ENCODE measurements at regions not wholly inside any gene's neighbourhood (a gene's known extent, or its start where the extent isn't known, plus 50 kb on each side); places are given as distances from the start of the nearest gene placed in this dataset.
A peak's percentile ranks its signal among the peaks of the same experiment; 100 is the strongest.

GRCh38 chr18:25604196-25604893 is 252.4 kb upstream of the ZNF521 start:
- in situ Hi-C loops (cut with MboI; ENCODE audit: low pct_unique_long_range_greater_than_20kb in 2 of 9, low sequenced_read_pairs in 9 of 9, unreplicated experiment in 9 of 9) = no loop called here

GRCh38 chr18:25599443-25599842 is 247.5 kb upstream of the ZNF521 start:
- in situ Hi-C loops (cut with MboI; ENCODE audit: low pct_unique_long_range_greater_than_20kb in 2 of 9, low sequenced_read_pairs in 9 of 9, unreplicated experiment in 9 of 9) = no loop called here
- no peak for ATAC-seq (replicated peaks in 6 of 8)
- no peak overlapping the region for H3K4me3 ChIP-seq
- no peak overlapping the region for H3K27ac ChIP-seq
- peaks cover 4 to 19% of the 10 kb centered on the region in 2 donors for H3K4me1 ChIP-seq (replicated peaks in 1 of 2)

More at GRCh38 chr18:25604196-25604893, 252.4 kb upstream of the ZNF521 start:
- WGBS, 10 experiments = 25 to 88% (median 67%) methylated on average over 1 to 5 of the region's 8 CpGs; no CpG with 5 or more reads in 2 of the 10 experiments
- Histone ChIP-seq H3K4me3 (no peak overlapping the region), H3K27ac (no peak overlapping the region), H3K4me1 (replicated peaks in 1 of 2) (peaks cover 14 to 26% of the 10 kb centered on the region in 2 donors)
- peak in 1 of 8 experiments; percentile 11 for ATAC-seq (replicated peaks in 6 of 8)

- H3K4me1 ChIP-seq (replicated peaks in 1 of 2) = peaks cover 0 to 19% of the 10 kb centered on the region in 2 donors
- no peak overlapping the region for H3K27ac ChIP-seq
- no peak for ATAC-seq (replicated peaks in 6 of 8)
- in situ Hi-C loops (cut with MboI; ENCODE audit: low pct_unique_long_range_greater_than_20kb in 2 of 9, low sequenced_read_pairs in 9 of 9, unreplicated experiment in 9 of 9) = no loop called here
- H3K4me3 ChIP-seq = no peak overlapping the region
- WGBS, 10 experiments = 25 to 100% (median 65%) methylated on average over 1 to 8 of the region's 9 CpGs; no CpG with 5 or more reads in 2 of the 10 experiments
Observed at GRCh38 chr18:25597476-25597875, 245.5 kb upstream of the ZNF521 start.

- in situ Hi-C loops (cut with MboI; ENCODE audit: low pct_unique_long_range_greater_than_20kb in 2 of 9, low sequenced_read_pairs in 9 of 9, unreplicated experiment in 9 of 9) = no loop called here
- WGBS, 10 experiments = 0 to 100% (median 85%) methylated on average over 1 to 7 of the region's 7 CpGs
- no peak for ATAC-seq (replicated peaks in 6 of 8)
- Histone ChIP-seq H3K4me1 (replicated peaks in 1 of 2) (peaks cover 0 to 15% of the 10 kb centered on the region in 2 donors), H3K27ac (no peak overlapping the region), H3K4me3 (no peak overlapping the region)
Observed at GRCh38 chr18:25595274-25596060, 243.5 kb upstream of the ZNF521 start.

- Histone ChIP-seq H3K4me3 (no peak overlapping the region), H3K27ac (no peak overlapping the region), H3K4me1 (replicated peaks in 1 of 2) (peaks cover 0 to 8% of the 10 kb centered on the region in 2 donors)
- WGBS, 10 experiments = 90 to 100% (median 100%) methylated on average over 1 of the region's 1 CpG; no CpG with 5 or more reads in 2 of the 10 experiments
- in situ Hi-C loops (cut with MboI; ENCODE audit: low pct_unique_long_range_greater_than_20kb in 2 of 9, low sequenced_read_pairs in 9 of 9, unreplicated experiment in 9 of 9) = no loop called here
- ATAC-seq (replicated peaks in 6 of 8) = no peak
Observed at GRCh38 chr18:25594351-25594750, 242.4 kb upstream of the ZNF521 start.

- no peak for ATAC-seq (replicated peaks in 6 of 8)
- in situ Hi-C loops (cut with MboI; ENCODE audit: low pct_unique_long_range_greater_than_20kb in 2 of 9, low sequenced_read_pairs in 9 of 9, unreplicated experiment in 9 of 9) = no loop called here
- H3K27ac ChIP-seq = no peak overlapping the region
- no peak overlapping the region for H3K4me3 ChIP-seq
- peaks cover 0 to 8% of the 10 kb centered on the region in 2 donors for H3K4me1 ChIP-seq (replicated peaks in 1 of 2)
- 0 to 90% (median 70%) methylated on average over 1 to 2 of the region's 2 CpGs; no CpG with 5 or more reads in 1 of the 10 experiments for WGBS, 10 experiments
Observed at GRCh38 chr18:25592804-25593360, 240.9 kb upstream of the ZNF521 start.

GRCh38 chr18:25590456-25590855 is 238.5 kb upstream of the ZNF521 start:
- Histone ChIP-seq H3K4me3 (no peak overlapping the region), H3K4me1 (replicated peaks in 1 of 2) (no peaks in the 10 kb centered on the region), H3K27ac (no peak overlapping the region)
- in situ Hi-C loops (cut with MboI; ENCODE audit: low pct_unique_long_range_greater_than_20kb in 2 of 9, low sequenced_read_pairs in 9 of 9, unreplicated experiment in 9 of 9) = no loop called here
- 28 to 100% (median 78%) methylated on average over 2 to 8 of the region's 8 CpGs for WGBS, 10 experiments
- ATAC-seq (replicated peaks in 6 of 8) = no peak

- H3K4me1 ChIP-seq (replicated peaks in 1 of 2) = no peaks in the 10 kb centered on the region
- in situ Hi-C loops (cut with MboI; ENCODE audit: low pct_unique_long_range_greater_than_20kb in 2 of 9, low sequenced_read_pairs in 9 of 9, unreplicated experiment in 9 of 9) = no loop called here
- H3K27ac ChIP-seq = no peak overlapping the region
- ATAC-seq (replicated peaks in 6 of 8) = no peak
- 22 to 100% (median 80%) methylated on average over 1 to 5 of the region's 5 CpGs for WGBS, 10 experiments
- H3K4me3 ChIP-seq = no peak overlapping the region
Observed at GRCh38 chr18:25587545-25587944, 235.6 kb upstream of the ZNF521 start.

- Histone ChIP-seq H3K4me3 (no peak overlapping the region), H3K27ac (no peak overlapping the region), H3K4me1 (replicated peaks in 1 of 2) (peaks cover 5% of the 10 kb centered on the region in 2 donors)
- in situ Hi-C loops (cut with MboI; ENCODE audit: low pct_unique_long_range_greater_than_20kb in 2 of 9, low sequenced_read_pairs in 9 of 9, unreplicated experiment in 9 of 9) = no loop called here
- WGBS, 10 experiments = 10 to 100% (median 69%) methylated on average over 2 to 5 of the region's 5 CpGs; no CpG with 5 or more reads in 2 of the 10 experiments
- no peak for ATAC-seq (replicated peaks in 6 of 8)
Observed at GRCh38 chr18:25568986-25569385, 217.0 kb upstream of the ZNF521 start.

GRCh38 chr18:25563816-25564683 is 212.1 kb upstream of the ZNF521 start:
- Histone ChIP-seq H3K4me1 (replicated peaks in 1 of 2) (peaks cover 5 to 6% of the 10 kb centered on the region in 2 donors), H3K27ac (no peak overlapping the region), H3K4me3 (no peak overlapping the region)
- in situ Hi-C loops (cut with MboI; ENCODE audit: low pct_unique_long_range_greater_than_20kb in 2 of 9, low sequenced_read_pairs in 9 of 9, unreplicated experiment in 9 of 9) = no loop called here
- WGBS, 10 experiments = 64 to 100% (median 83%) methylated on average over 2 to 16 of the region's 16 CpGs
- ATAC-seq (replicated peaks in 6 of 8) = peak in 2 of 8 experiments; percentile 64 to 96

- WGBS, 10 experiments = 68 to 100% (median 100%) methylated on average over 1 to 3 of the region's 3 CpGs; no CpG with 5 or more reads in 3 of the 10 experiments
- in situ Hi-C loops (cut with MboI; ENCODE audit: low pct_unique_long_range_greater_than_20kb in 2 of 9, low sequenced_read_pairs in 9 of 9, unreplicated experiment in 9 of 9) = no loop called here
- no peak for ATAC-seq (replicated peaks in 6 of 8)
Observed at GRCh38 chr18:25563346-25563745, 211.4 kb upstream of the ZNF521 start.

GRCh38 chr18:25561918-25562317 is 210.0 kb upstream of the ZNF521 start:
- in situ Hi-C loops (cut with MboI; ENCODE audit: low pct_unique_long_range_greater_than_20kb in 2 of 9, low sequenced_read_pairs in 9 of 9, unreplicated experiment in 9 of 9) = no loop called here
- no peak for ATAC-seq (replicated peaks in 6 of 8)
- no peak overlapping the region for H3K4me3 ChIP-seq
- 20 to 96% (median 79%) methylated on average over 1 to 5 of the region's 6 CpGs; no CpG with 5 or more reads in 4 of the 10 experiments for WGBS, 10 experiments
- peaks cover 5 to 6% of the 10 kb centered on the region in 2 donors for H3K4me1 ChIP-seq (replicated peaks in 1 of 2)
- H3K27ac ChIP-seq = no peak overlapping the region

More at GRCh38 chr18:25563346-25563745, 211.4 kb upstream of the ZNF521 start:
- no peak overlapping the region for H3K4me3 ChIP-seq
- H3K27ac ChIP-seq = no peak overlapping the region
- peaks cover 5 to 6% of the 10 kb centered on the region in 2 donors for H3K4me1 ChIP-seq (replicated peaks in 1 of 2)
